ENCODE measurements at regions not wholly inside any gene's neighbourhood (a gene's known extent, or its start where the extent isn't known, plus 50 kb on each side); places are given as distances from the start of the nearest gene placed in this dataset.

GRCh38 chr18:77669331-77669730 is 419.7 kb downstream of the GALR1 start:
- Histone ChIP-seq H3K4me1 (no peaks in the 10 kb centered on the region), H3K36me3 (no peaks in the 10 kb centered on the region), H3K4me3 (ENCODE audit: low read depth, low read length) (no peak overlapping the region), H3K9me3 (no peaks in the 10 kb centered on the region), H3K27me3 (no peaks in the 10 kb centered on the region)
- no peak for TF ChIP-seq CTCF (IDR thresholded peaks at IDR 0.05; ENCODE audit: low read depth, low read length)
- DNase-seq = no peak

GRCh38 chr18:77671456-77672167 is 422.0 kb downstream of the GALR1 start:
- no peaks in the 10 kb centered on the region for H3K9me3 ChIP-seq
- DNase-seq = no peak
- H3K4me3 ChIP-seq (ENCODE audit: low read depth, low read length) = no peak overlapping the region
- no peaks in the 10 kb centered on the region for H3K4me1 ChIP-seq
- H3K36me3 ChIP-seq = no peaks in the 10 kb centered on the region
- TF ChIP-seq CTCF (IDR thresholded peaks at IDR 0.05; ENCODE audit: low read depth, low read length) = no peak
- H3K27me3 ChIP-seq = no peaks in the 10 kb centered on the region

GRCh38 chr18:77676910-77677309 is 427.3 kb downstream of the GALR1 start:
- Histone ChIP-seq H3K9me3 (no peaks in the 10 kb centered on the region), H3K36me3 (no peaks in the 10 kb centered on the region), H3K4me1 (no peaks in the 10 kb centered on the region), H3K27me3 (no peaks in the 10 kb centered on the region), H3K4me3 (ENCODE audit: low read depth, low read length) (no peak overlapping the region)
- no peak for TF ChIP-seq CTCF (IDR thresholded peaks at IDR 0.05; ENCODE audit: low read depth, low read length)
- no peak for DNase-seq

- H3K36me3 ChIP-seq = no peaks in the 10 kb centered on the region
- TF ChIP-seq CTCF (IDR thresholded peaks at IDR 0.05; ENCODE audit: low read depth, low read length) = no peak
- H3K27me3 ChIP-seq = no peaks in the 10 kb centered on the region
- no peaks in the 10 kb centered on the region for H3K9me3 ChIP-seq
- H3K4me3 ChIP-seq (ENCODE audit: low read depth, low read length) = no peak overlapping the region
- no peak for DNase-seq
- no peaks in the 10 kb centered on the region for H3K4me1 ChIP-seq
Measured at GRCh38 chr18:77677536-77677935, 427.9 kb downstream of the GALR1 start.

GRCh38 chr18:77679869-77680268 is 430.2 kb downstream of the GALR1 start:
- Histone ChIP-seq H3K4me3 (ENCODE audit: low read depth, low read length) (no peak overlapping the region), H3K4me1 (no peaks in the 10 kb centered on the region), H3K9me3 (no peaks in the 10 kb centered on the region), H3K27me3 (no peaks in the 10 kb centered on the region), H3K36me3 (no peaks in the 10 kb centered on the region)
- DNase-seq = no peak
- no peak for TF ChIP-seq CTCF (IDR thresholded peaks at IDR 0.05; ENCODE audit: low read depth, low read length)

GRCh38 chr18:77700051-77700450 is 450.4 kb downstream of the GALR1 start:
- no peak for TF ChIP-seq CTCF (IDR thresholded peaks at IDR 0.05; ENCODE audit: low read depth, low read length)
- H3K9me3 ChIP-seq = no peaks in the 10 kb centered on the region
- no peaks in the 10 kb centered on the region for H3K36me3 ChIP-seq
- H3K4me1 ChIP-seq = no peaks in the 10 kb centered on the region
- H3K27me3 ChIP-seq = no peaks in the 10 kb centered on the region
- DNase-seq = no peak
- no peak overlapping the region for H3K4me3 ChIP-seq (ENCODE audit: low read depth, low read length)

Data from BE2C (cell line).